ENCODE measurements at regions not wholly inside any gene's neighbourhood (a gene's known extent, or its start where the extent isn't known, plus 50 kb on each side); places are given as distances from the start of the nearest gene placed in this dataset.

GRCh38 chr18:39435209-39435608 is 1869.6 kb upstream of the CELF4 start:
- no peaks in the 10 kb centered on the region for H3K9me3 ChIP-seq (ENCODE audit: control insufficient read depth, low read length)
- H2BK5ac ChIP-seq (ENCODE audit: low read depth, low read length, poor library complexity, severe bottlenecking): no peak overlapping the region
- H3K9ac ChIP-seq (ENCODE audit: low read length): no peak overlapping the region
- H3K27me3 ChIP-seq (ENCODE audit: control insufficient read depth in 1 of 2, insufficient read depth in 1 of 2, low read length in 2 of 2): no peaks in the 10 kb centered on the region
- H3K4me2 ChIP-seq (ENCODE audit: low read length, poor library complexity, severe bottlenecking): no peak overlapping the region
- H2BK120ac ChIP-seq (ENCODE audit: low read depth, low read length): no peak overlapping the region
- H3K23ac ChIP-seq (ENCODE audit: low read length in 2 of 2): no peak overlapping the region
- H3K4me3 ChIP-seq (ENCODE audit: insufficient read depth in 1 of 2, low read depth in 1 of 2, low read length in 2 of 2): no peak overlapping the region
- H3K14ac ChIP-seq (ENCODE audit: low read length in 2 of 2): no peak overlapping the region
- H2AK5ac ChIP-seq (ENCODE audit: low read length, severe bottlenecking): no peak overlapping the region
- H3K27ac ChIP-seq (ENCODE audit: low read length, poor library complexity, severe bottlenecking): no peak overlapping the region
- no peak overlapping the region for H3K4ac ChIP-seq (ENCODE audit: low read depth in 1 of 2, low read length in 2 of 2)
- H2AFZ ChIP-seq (ENCODE audit: low read depth, low read length): no peak overlapping the region
- H3K79me1 ChIP-seq (replicated peaks; ENCODE audit: low read length, poor library complexity, severe bottlenecking): no peaks in the 10 kb centered on the region
- no peak for DNase-seq
- no peaks in the 10 kb centered on the region for H3K36me3 ChIP-seq (ENCODE audit: control insufficient read depth in 1 of 2, insufficient read depth in 2 of 2, low read depth in 1 of 2, low read length in 2 of 2)
- H3K18ac ChIP-seq (ENCODE audit: low read depth in 1 of 2, low read length in 2 of 2): no peak overlapping the region
- H2BK12ac ChIP-seq (ENCODE audit: low read length in 2 of 2): no peak overlapping the region
- no peak overlapping the region for H4K91ac ChIP-seq (ENCODE audit: low read length)
- H4K8ac ChIP-seq (ENCODE audit: low read length): no peak overlapping the region
- H3K4me1 ChIP-seq (ENCODE audit: control insufficient read depth, insufficient read depth, low read depth, low read length): no peaks in the 10 kb centered on the region
- no peak overlapping the region for H2BK15ac ChIP-seq (ENCODE audit: low read depth, poor library complexity, severe bottlenecking)
- 100% methylated on average over 2 of the region's 2 CpGs for WGBS

GRCh38 chr18:39434223-39434920 is 1868.8 kb upstream of the CELF4 start:
- WGBS: 100% methylated on average over 3 of the region's 3 CpGs
- Histone ChIP-seq H2BK5ac (ENCODE audit: low read depth, low read length, poor library complexity, severe bottlenecking) (no peak overlapping the region), H2BK120ac (ENCODE audit: low read depth, low read length) (no peak overlapping the region), H3K14ac (ENCODE audit: low read length in 2 of 2) (no peak overlapping the region), H3K4ac (ENCODE audit: low read depth in 1 of 2, low read length in 2 of 2) (no peak overlapping the region), H2AFZ (ENCODE audit: low read depth, low read length) (no peak overlapping the region), H3K23ac (ENCODE audit: low read length in 2 of 2) (no peak overlapping the region), H3K4me1 (ENCODE audit: control insufficient read depth, insufficient read depth, low read depth, low read length) (no peaks in the 10 kb centered on the region), H3K18ac (ENCODE audit: low read depth in 1 of 2, low read length in 2 of 2) (no peak overlapping the region), H2AK5ac (ENCODE audit: low read length, severe bottlenecking) (no peak overlapping the region), H3K9ac (ENCODE audit: low read length) (no peak overlapping the region), H3K9me3 (ENCODE audit: control insufficient read depth, low read length) (no peaks in the 10 kb centered on the region), H3K4me2 (ENCODE audit: low read length, poor library complexity, severe bottlenecking) (no peak overlapping the region), H3K4me3 (ENCODE audit: insufficient read depth in 1 of 2, low read depth in 1 of 2, low read length in 2 of 2) (no peak overlapping the region), H4K91ac (ENCODE audit: low read length) (no peak overlapping the region), H2BK15ac (ENCODE audit: low read depth, poor library complexity, severe bottlenecking) (no peak overlapping the region), H3K27me3 (ENCODE audit: control insufficient read depth in 1 of 2, insufficient read depth in 1 of 2, low read length in 2 of 2) (no peaks in the 10 kb centered on the region), H3K36me3 (ENCODE audit: control insufficient read depth in 1 of 2, insufficient read depth in 2 of 2, low read depth in 1 of 2, low read length in 2 of 2) (no peaks in the 10 kb centered on the region), H3K27ac (ENCODE audit: low read length, poor library complexity, severe bottlenecking) (no peak overlapping the region), H3K79me1 (replicated peaks; ENCODE audit: low read length, poor library complexity, severe bottlenecking) (no peaks in the 10 kb centered on the region), H4K8ac (ENCODE audit: low read length) (no peak overlapping the region), H2BK12ac (ENCODE audit: low read length in 2 of 2) (no peak overlapping the region)
- no peak for DNase-seq

- Histone ChIP-seq H3K27ac (ENCODE audit: low read length, poor library complexity, severe bottlenecking) (no peak overlapping the region), H2BK120ac (ENCODE audit: low read depth, low read length) (no peak overlapping the region), H4K91ac (ENCODE audit: low read length) (no peak overlapping the region), H2AFZ (ENCODE audit: low read depth, low read length) (no peak overlapping the region), H2BK12ac (ENCODE audit: low read length in 2 of 2) (no peak overlapping the region), H3K4ac (ENCODE audit: low read depth in 1 of 2, low read length in 2 of 2) (no peak overlapping the region), H3K9me3 (ENCODE audit: control insufficient read depth, low read length) (no peaks in the 10 kb centered on the region), H3K23ac (ENCODE audit: low read length in 2 of 2) (no peak overlapping the region), H3K27me3 (ENCODE audit: control insufficient read depth in 1 of 2, insufficient read depth in 1 of 2, low read length in 2 of 2) (no peaks in the 10 kb centered on the region), H2BK5ac (ENCODE audit: low read depth, low read length, poor library complexity, severe bottlenecking) (no peak overlapping the region), H3K18ac (ENCODE audit: low read depth in 1 of 2, low read length in 2 of 2) (no peak overlapping the region), H3K4me1 (ENCODE audit: control insufficient read depth, insufficient read depth, low read depth, low read length) (no peaks in the 10 kb centered on the region), H3K36me3 (ENCODE audit: control insufficient read depth in 1 of 2, insufficient read depth in 2 of 2, low read depth in 1 of 2, low read length in 2 of 2) (no peaks in the 10 kb centered on the region), H2AK5ac (ENCODE audit: low read length, severe bottlenecking) (no peak overlapping the region), H3K4me3 (ENCODE audit: insufficient read depth in 1 of 2, low read depth in 1 of 2, low read length in 2 of 2) (no peak overlapping the region), H3K4me2 (ENCODE audit: low read length, poor library complexity, severe bottlenecking) (no peak overlapping the region), H3K9ac (ENCODE audit: low read length) (no peak overlapping the region), H3K14ac (ENCODE audit: low read length in 2 of 2) (no peak overlapping the region), H4K8ac (ENCODE audit: low read length) (no peak overlapping the region), H2BK15ac (ENCODE audit: low read depth, poor library complexity, severe bottlenecking) (no peak overlapping the region), H3K79me1 (replicated peaks; ENCODE audit: low read length, poor library complexity, severe bottlenecking) (no peaks in the 10 kb centered on the region)
- no peak for DNase-seq
- WGBS: 92% methylated on average over 4 of the region's 4 CpGs
Measured at GRCh38 chr18:39425172-39425850, 1859.7 kb upstream of the CELF4 start.

- no peak overlapping the region for H3K4ac ChIP-seq (ENCODE audit: low read depth in 1 of 2, low read length in 2 of 2)
- 94% methylated on average over 1 of the region's 1 CpG for WGBS
- H2BK5ac ChIP-seq (ENCODE audit: low read depth, low read length, poor library complexity, severe bottlenecking): no peak overlapping the region
- no peak overlapping the region for H4K91ac ChIP-seq (ENCODE audit: low read length)
- no peaks in the 10 kb centered on the region for H3K4me1 ChIP-seq (ENCODE audit: control insufficient read depth, insufficient read depth, low read depth, low read length)
- H3K4me2 ChIP-seq (ENCODE audit: low read length, poor library complexity, severe bottlenecking): no peak overlapping the region
- H2BK15ac ChIP-seq (ENCODE audit: low read depth, poor library complexity, severe bottlenecking): no peak overlapping the region
- no peak overlapping the region for H3K23ac ChIP-seq (ENCODE audit: low read length in 2 of 2)
- H3K27ac ChIP-seq (ENCODE audit: low read length, poor library complexity, severe bottlenecking): no peak overlapping the region
- no peak overlapping the region for H2BK12ac ChIP-seq (ENCODE audit: low read length in 2 of 2)
- H3K9me3 ChIP-seq (ENCODE audit: control insufficient read depth, low read length): no peaks in the 10 kb centered on the region
- H2BK120ac ChIP-seq (ENCODE audit: low read depth, low read length): no peak overlapping the region
- H3K18ac ChIP-seq (ENCODE audit: low read depth in 1 of 2, low read length in 2 of 2): no peak overlapping the region
- no peak overlapping the region for H2AFZ ChIP-seq (ENCODE audit: low read depth, low read length)
- no peak overlapping the region for H4K8ac ChIP-seq (ENCODE audit: low read length)
- no peaks in the 10 kb centered on the region for H3K36me3 ChIP-seq (ENCODE audit: control insufficient read depth in 1 of 2, insufficient read depth in 2 of 2, low read depth in 1 of 2, low read length in 2 of 2)
- H3K14ac ChIP-seq (ENCODE audit: low read length in 2 of 2): no peak overlapping the region
- no peak overlapping the region for H2AK5ac ChIP-seq (ENCODE audit: low read length, severe bottlenecking)
- H3K4me3 ChIP-seq (ENCODE audit: insufficient read depth in 1 of 2, low read depth in 1 of 2, low read length in 2 of 2): no peak overlapping the region
- DNase-seq: no peak
- H3K79me1 ChIP-seq (replicated peaks; ENCODE audit: low read length, poor library complexity, severe bottlenecking): no peaks in the 10 kb centered on the region
- no peaks in the 10 kb centered on the region for H3K27me3 ChIP-seq (ENCODE audit: control insufficient read depth in 1 of 2, insufficient read depth in 1 of 2, low read length in 2 of 2)
- no peak overlapping the region for H3K9ac ChIP-seq (ENCODE audit: low read length)
Measured at GRCh38 chr18:39424261-39424660, 1858.7 kb upstream of the CELF4 start.
